NCI-H1105 treated with DMSO at 0.1 percent for 48 hours (cell line): ENCODE measurements at regions not wholly inside any gene's neighbourhood (a gene's known extent, or its start where the extent isn't known, plus 50 kb on each side); places are given as distances from the start of the nearest gene placed in this dataset.
A peak's percentile ranks its signal among the peaks of the same experiment; 100 is the strongest.
"Not testable (repeated sequence)": the region's sequence is repeated elsewhere in the genome, so short reads cannot be mapped to it uniquely, and the experiment has no call there.

Experiments
- DNase-seq: peaks from one replicate; lab custom pipeline; 2025; lab: John Stamatoyannopoulos, UW

- DNase-seq: no peak
Observed at GRCh38 chr10:117457932-117458331, 82.7 kb upstream of the PDZD8 start.

GRCh38 chr10:117457071-117457810, 82.0 kb upstream of the PDZD8 start:
- no peak for DNase-seq

GRCh38 chr10:117455346-117455745, 80.1 kb upstream of the PDZD8 start:
- no peak for DNase-seq

GRCh38 chr10:117454502-117454901, 79.3 kb upstream of the PDZD8 start:
- DNase-seq: no peak

- DNase-seq: not testable (repeated sequence)
Observed at GRCh38 chr10:117453484-117453883, 78.2 kb upstream of the PDZD8 start.

- DNase-seq: no peak
Observed at GRCh38 chr10:117450940-117451339, 75.7 kb upstream of the PDZD8 start.

- no peak for DNase-seq
Observed at GRCh38 chr10:117449636-117450035, 74.4 kb upstream of the PDZD8 start.

- DNase-seq: no peak
Observed at GRCh38 chr10:117448802-117449201, 73.6 kb upstream of the PDZD8 start.

- DNase-seq: no peak
Observed at GRCh38 chr10:117445992-117446391, 70.8 kb upstream of the PDZD8 start.

GRCh38 chr10:117444497-117445040, 69.3 kb upstream of the PDZD8 start:
- DNase-seq: no peak

- DNase-seq: no peak
Observed at GRCh38 chr10:117443686-117444041, 68.4 kb upstream of the PDZD8 start.

- DNase-seq: peak; percentile 51
Observed at GRCh38 chr10:117442944-117443685, 67.9 kb upstream of the PDZD8 start.

- DNase-seq: no peak
Observed at GRCh38 chr10:117442521-117442920, 67.3 kb upstream of the PDZD8 start.

- no peak for DNase-seq
Observed at GRCh38 chr10:117441812-117442443, 66.7 kb upstream of the PDZD8 start.

GRCh38 chr10:117441361-117441760, 66.1 kb upstream of the PDZD8 start:
- no peak for DNase-seq

GRCh38 chr10:117439243-117439912, 64.1 kb upstream of the PDZD8 start:
- no peak for DNase-seq

GRCh38 chr10:117432866-117433265, 57.6 kb upstream of the PDZD8 start:
- DNase-seq: no peak

GRCh38 chr10:117431160-117431559, 55.9 kb upstream of the PDZD8 start:
- no peak for DNase-seq

- not testable (repeated sequence) for DNase-seq
Observed at GRCh38 chr10:117430535-117430934, 55.3 kb upstream of the PDZD8 start.

- DNase-seq: no peak
Observed at GRCh38 chr10:117429643-117430265, 54.5 kb upstream of the PDZD8 start.

GRCh38 chr10:117427356-117427755, 52.1 kb upstream of the PDZD8 start:
- no peak for DNase-seq
